Breast epithelium (tissue), 3 donors: ENCODE measurements at regions not wholly inside any gene's neighbourhood (a gene's known extent, or its start where the extent isn't known, plus 50 kb on each side); places are given as distances from the start of the nearest gene placed in this dataset.
"Not testable (repeated sequence)": the region's sequence is repeated elsewhere in the genome, so short reads cannot be mapped to it uniquely, and the experiment has no call there.

ENCODE experiments used
- CTCF ChIP-seq, 3 donors: fragments of 450-650 bp; IDR thresholded peaks; one replicate each; pipeline ENCODE4 v1.5.1; 2016 to 2017; ENCODE audit warnings: antibody characterized with exemption in 3 of 3, mild to moderate bottlenecking in 3 of 3, moderate library complexity in 3 of 3
- POLR2A ChIP-seq: fragments of 450-650 bp; IDR thresholded peaks from one replicate; pipeline ENCODE4 v1.6.1; 2016; ENCODE audit warnings: antibody characterized with exemption, mild to moderate bottlenecking, moderate library complexity
- POLR2AphosphoS5 ChIP-seq, 3 donors: sonication (generic); formaldehyde crosslinking; IDR thresholded peaks; one replicate each; pipeline ENCODE4 v1.6.1; 2017; ENCODE audit warnings: antibody characterized with exemption in 3 of 3

- not testable (repeated sequence) for TF ChIP-seq CTCF (IDR thresholded peaks at IDR 0.05); POLR2A; POLR2AphosphoS5 (IDR thresholded peaks at IDR 0.05)
Measured at GRCh38 chr15:84393966-84394365, 158.4 kb downstream of the GOLGA6L4 start.
